Pulmonary artery endothelial cell (primary cell): ENCODE measurements at regions not wholly inside any gene's neighbourhood (a gene's known extent, or its start where the extent isn't known, plus 50 kb on each side); places are given as distances from the start of the nearest gene placed in this dataset.

Experiments
- DNase-seq: peaks from one replicate; pipeline ENCODE4 v3.0.0-alpha.2; 2011; ENCODE audit warnings: low read depth, low spot score

GRCh38 chr11:128046213-128046612 lies 541.1 kb downstream of the ETS1 start:
- DNase-seq, result no peak

- DNase-seq, result no peak
Measured at GRCh38 chr11:128045094-128045725, 542.1 kb downstream of the ETS1 start.

- no peak for DNase-seq
Measured at GRCh38 chr11:128042290-128042751, 545.0 kb downstream of the ETS1 start.

DNA sequence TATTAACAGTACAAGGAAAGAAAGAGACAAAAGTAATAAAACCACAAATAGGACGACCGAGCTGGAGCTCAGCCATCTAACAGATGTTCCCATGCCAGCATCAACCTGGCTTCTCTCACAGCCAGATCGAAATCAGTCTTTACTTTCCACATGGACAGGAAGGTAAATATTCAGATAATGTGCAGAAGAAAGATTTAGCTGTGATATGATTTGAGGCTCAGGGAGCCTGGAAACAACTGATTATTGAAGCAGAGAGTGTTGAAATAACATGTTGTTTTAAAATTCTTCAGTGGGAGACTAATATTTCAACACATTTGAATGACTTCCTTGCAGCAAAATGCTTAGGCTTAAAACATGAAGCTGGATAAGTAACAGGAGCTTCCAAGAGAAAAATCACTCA lies 546.8 kb downstream of the ETS1 start:
- no peak for DNase-seq

- no peak for DNase-seq
Measured at GRCh38 chr11:128039140-128040021, 548.0 kb downstream of the ETS1 start.

DNA sequence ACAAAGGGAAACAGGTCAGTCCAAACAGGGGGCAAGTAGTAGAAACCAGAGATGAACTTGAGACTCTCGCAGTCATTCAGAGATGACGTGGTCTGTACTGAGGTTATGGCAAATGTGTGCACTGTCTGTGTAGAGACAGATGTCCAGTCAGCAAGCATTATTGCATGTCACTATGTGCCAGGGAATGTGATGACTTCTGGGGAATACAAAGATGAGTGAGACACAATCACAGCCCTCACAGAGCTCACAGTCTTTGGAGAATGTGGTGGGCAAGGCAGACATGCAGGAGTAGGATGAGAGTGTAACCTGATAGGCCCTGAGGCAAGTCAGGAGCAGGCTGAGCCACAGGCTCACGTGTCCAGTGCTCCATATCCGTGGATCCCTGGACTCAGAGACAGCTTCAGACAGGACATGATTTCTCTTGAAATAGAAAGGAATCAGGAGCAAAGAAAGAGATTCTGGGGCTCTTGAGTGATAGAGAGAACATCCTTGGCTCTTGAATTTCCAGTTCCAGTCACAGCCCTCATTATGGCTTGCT lies 550.7 kb downstream of the ETS1 start:
- no peak for DNase-seq

- DNase-seq, result no peak
Measured at GRCh38 chr11:128036006-128036405, 551.4 kb downstream of the ETS1 start.

DNA sequence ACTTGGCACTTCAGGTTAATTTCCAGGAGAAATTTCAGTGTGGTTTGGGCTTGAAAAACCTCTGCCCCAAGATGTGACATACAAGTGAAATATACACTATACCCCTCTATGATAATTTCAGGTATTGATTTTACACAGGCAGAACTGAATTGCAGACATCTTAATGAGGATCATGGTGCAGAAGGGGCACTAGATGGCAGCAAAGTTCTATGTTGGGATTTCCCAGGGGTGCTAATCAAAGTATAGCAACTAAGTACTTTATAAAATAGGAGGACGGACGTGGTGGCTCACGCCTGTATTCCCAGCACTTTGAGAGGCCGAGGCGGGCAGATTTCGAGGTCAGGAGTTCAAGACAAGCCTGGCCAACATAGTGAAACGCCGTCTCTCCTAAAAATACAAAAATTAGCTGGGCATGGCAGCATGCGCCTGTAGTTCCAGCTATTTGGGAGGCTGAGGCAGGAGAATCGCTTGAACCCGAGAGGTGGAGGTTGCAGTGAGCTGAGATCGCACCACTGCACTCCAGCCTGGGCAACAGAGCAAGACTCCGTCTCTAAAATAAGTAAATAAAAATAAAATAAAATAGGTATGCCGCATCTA lies 555.7 kb downstream of the ETS1 start:
- peak; percentile 57 for DNase-seq

- no peak for DNase-seq
Measured at GRCh38 chr11:128029219-128029722, 558.1 kb downstream of the ETS1 start.

DNA sequence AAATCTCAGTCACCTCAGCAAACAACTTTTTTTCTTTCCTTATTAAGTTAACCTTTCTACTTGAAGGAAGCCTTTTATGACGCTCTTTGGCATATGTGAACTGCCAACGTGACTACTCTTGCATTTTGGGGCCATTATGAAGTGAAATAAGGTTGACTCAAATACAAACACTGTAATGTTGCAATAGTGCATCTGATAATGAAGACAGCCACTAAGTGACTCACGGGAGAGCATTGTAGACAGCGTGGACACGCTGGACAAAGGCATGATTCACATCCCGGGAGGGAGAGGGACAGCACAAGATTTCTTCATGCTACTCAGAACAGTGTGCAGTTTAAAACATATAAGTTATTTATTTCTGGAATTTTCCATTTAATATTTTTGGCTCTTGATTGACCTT lies 560.8 kb downstream of the ETS1 start:
- DNase-seq, result peak; percentile 49

GRCh38 chr11:128022761-128023160 lies 564.6 kb downstream of the ETS1 start:
- DNase-seq, result no peak

DNA sequence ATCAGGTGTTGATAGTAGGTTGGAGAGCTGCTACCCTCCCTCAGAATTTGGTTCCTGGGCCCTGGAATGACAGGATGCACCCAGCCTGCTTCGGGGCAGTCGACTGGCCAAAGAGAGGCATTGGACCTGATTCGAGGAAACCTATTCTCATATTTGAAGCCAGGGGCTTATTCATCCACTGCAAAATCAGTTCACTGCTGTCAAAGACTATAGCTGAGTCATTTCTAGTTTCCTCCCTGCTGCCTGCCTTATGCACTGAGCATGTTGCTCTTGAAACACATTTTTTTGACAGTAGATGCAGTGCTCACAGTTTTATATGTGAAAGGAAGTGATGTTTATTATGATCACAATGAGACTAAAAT lies 565.4 kb downstream of the ETS1 start:
- peak; percentile 17 for DNase-seq

DNA sequence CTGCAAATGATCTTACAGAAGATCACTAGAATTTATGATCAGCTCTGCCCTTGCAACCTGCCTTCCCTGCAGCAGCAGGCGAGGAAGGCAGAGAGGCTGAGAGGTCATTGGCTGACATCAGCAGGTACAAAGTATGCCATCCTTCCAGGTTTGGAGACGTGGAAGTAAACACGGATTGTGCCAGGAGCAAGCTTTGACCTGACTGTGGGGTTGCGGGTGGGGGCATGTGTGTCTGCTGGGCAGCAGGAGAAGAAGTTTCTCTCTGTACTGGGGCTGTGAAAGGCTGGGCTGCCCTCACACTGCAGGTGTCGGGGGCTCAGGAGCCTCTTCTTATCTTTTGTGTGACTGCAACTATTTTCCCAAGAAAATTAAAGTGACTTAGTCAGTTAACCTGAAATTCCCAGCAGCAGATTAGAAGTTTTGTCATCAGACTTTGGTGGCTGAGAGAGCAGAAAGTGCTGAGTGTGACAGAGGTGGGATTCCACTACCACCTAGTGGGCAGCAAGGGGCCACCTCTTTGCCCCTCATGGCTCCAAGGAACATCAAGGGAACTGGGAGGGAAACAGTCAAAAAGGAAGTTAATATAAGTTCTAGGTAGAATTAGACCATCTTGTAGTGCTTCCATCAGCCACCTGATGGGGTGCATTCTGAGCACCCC lies 565.9 kb downstream of the ETS1 start:
- no peak for DNase-seq

DNA sequence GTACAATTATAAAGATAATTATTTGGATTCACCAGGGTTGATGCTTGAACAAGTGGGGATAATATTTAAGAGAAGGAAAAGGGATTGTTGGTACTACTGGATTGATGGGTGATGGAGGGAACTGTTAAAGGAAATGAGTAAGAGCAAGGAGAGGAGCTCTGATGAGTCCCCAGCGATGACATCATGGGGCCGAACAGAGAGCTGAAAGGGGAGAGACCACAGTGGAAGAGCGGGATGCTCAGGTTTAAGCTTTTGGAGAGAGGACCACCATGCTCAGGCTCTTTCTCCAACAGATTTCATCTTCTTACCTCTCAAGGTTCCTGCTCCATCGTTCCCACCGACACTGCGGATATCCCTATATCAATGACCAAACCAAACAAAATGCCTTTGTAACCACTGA lies 568.7 kb downstream of the ETS1 start:
- no peak for DNase-seq

GRCh38 chr11:128005562-128005961 lies 581.8 kb downstream of the ETS1 start:
- DNase-seq, result no peak

- no peak for DNase-seq
Measured at GRCh38 chr11:127998421-127998820, 588.9 kb downstream of the ETS1 start.

DNA sequence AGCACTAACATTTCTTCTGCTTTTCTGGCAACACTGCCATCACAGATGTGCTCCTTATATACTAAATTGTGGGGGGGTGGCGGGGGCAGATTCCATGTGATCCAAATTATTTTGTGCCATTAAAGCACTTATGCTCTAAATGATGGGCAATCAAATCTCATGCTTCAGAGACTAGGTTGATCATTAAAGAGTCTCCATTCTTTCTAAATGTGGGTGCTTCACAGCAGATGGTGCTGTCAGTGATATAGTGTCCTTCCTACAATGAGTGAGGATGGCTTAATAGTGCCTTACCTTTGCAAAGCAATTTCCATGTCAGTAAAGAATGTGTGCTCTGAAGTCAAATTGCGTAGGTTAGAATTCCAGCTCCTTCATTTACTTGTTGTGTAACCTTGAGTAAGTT lies 589.8 kb downstream of the ETS1 start:
- no peak for DNase-seq

DNA sequence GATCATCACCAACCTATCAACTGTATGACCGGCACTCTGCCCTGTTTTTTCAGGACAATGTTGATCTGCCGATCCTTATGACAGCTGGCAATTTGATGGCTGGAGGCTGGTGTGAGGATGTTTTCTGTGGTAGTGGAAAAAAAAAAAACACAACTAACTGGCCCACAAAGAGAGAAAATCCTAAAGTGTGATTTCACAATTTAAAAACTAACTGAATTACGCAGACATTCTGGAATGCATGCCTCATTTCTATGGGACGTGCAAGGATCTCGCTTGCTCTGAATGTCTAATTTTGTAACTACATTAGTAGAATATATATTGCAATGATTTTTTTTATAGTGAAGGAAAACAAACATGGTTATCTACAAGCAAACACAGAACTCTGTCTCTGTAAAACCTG lies 590.5 kb downstream of the ETS1 start:
- DNase-seq, result no peak

GRCh38 chr11:127995921-127996320 lies 591.4 kb downstream of the ETS1 start:
- no peak for DNase-seq

GRCh38 chr11:127994736-127995135 lies 592.6 kb downstream of the ETS1 start:
- DNase-seq, result no peak

DNA sequence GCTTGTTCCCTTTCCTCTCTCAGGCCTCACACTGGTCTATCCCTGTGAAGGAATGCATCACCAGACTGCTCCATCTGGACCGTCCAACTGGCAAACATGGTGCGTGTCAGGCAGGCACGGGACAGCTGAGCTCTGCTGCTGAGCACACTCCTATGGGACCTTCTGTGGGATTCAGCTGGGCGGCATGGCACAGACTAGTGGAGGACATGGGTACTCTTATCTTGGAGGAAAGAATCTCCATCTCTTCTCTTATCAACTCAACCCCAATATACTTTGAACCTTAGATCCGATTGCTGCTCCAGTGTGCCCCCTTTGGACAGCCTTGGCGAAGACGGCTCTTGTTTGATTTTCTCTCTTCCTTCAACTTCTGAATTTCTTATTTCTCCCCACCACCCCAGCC lies 593.6 kb downstream of the ETS1 start:
- DNase-seq, result no peak

DNA sequence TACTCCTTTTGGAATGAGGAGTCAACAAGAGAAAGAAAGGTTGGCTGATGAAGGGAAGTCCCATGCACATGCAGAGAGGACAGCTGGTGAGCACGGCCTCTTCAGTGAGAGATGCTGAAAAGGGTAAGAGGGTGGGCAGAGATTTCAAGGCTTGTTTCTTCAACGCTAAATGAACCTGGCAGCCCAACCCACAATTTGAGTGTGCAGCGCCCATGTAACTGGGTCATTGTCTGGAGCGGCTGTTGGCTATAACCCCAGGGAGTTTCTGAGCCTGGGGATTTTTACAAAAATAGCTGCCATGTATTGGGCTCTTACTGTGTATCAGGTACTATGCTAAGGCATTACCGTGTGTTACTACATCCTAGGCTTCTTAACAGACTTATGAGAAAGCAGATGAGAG lies 594.1 kb downstream of the ETS1 start:
- DNase-seq, result no peak
